K562 (cell line): ENCODE measurements at regions not wholly inside any gene's neighbourhood (a gene's known extent, or its start where the extent isn't known, plus 50 kb on each side); places are given as distances from the start of the nearest gene placed in this dataset.

Experiments
- ATAC-seq: fragments of 200-7000 bp; cut with Tn5 transposase; 3 replicates; pipeline ENCODE4 v1.9.1; 2020; ENCODE audit warnings: moderate library complexity
- BruUV-seq: library from RNA; stranded (reverse); fragments of 400-500 nt; replicated peaks from 2 replicates; lab custom pipeline; 2021; lab: Mats Ljungman, UMichigan
- CTCF ChIA-PET: fragments of 300-600 bp; formaldehyde crosslinking; extraction: SDS; loops from one replicate; lab custom pipeline; 2021; ENCODE audit warnings: low intra/inter-chr PET ratio; lab: Yijun Ruan, JAX
- POLR2A ChIA-PET: fragments of 300-600, 350-650 bp; sonication (Branson Sonifier 250); formaldehyde crosslinking; extraction: SDS; loops from one replicate; lab custom pipeline; 2021; ENCODE audit warnings: antibody characterized with exemption, inconsistent platforms; lab: Yijun Ruan, JAX
- DNase-seq, 4 experiments: peaks; one replicate each; pipeline versions ENCODE4 v3.0.0 to v3.0.0-alpha.2; 2011 to 2018; ENCODE audit warnings: low spot score in 3 of 4, mixed read lengths in 3 of 4; ENCODE audit errors: extremely low read depth in 1 of 4
- FAIRE-seq: peaks from 2 replicates; lab custom pipeline; 2011; peaks lifted over from hg19 to GRCh38; lab: Jason Lieb, UNC
- H2AFZ ChIP-seq: 2 replicates; pipeline ENCODE4 v1.6.0; 2011; ENCODE audit warnings: low read depth, low read length, control low read depth, inconsistent platforms
- H3K27ac ChIP-seq: fragments of 200-600 bp; 3 replicates; pipeline ENCODE4 v1.8.0; 2011; ENCODE audit warnings: low read depth, mild to moderate bottlenecking, control low read depth, inconsistent platforms, low read length, moderate library complexity, mixed read lengths; ENCODE audit errors: extremely low read depth
- H3K27me3 ChIP-seq, 2 experiments: fragments of 300-600 bp in 1 of 2; 2 replicates in 1 of 2; 3 replicates in 1 of 2; pipeline versions ENCODE4 v1.6.0 to v1.8.0; 2011; ENCODE audit warnings: inconsistent platforms in 2 of 2, low read length in 2 of 2, mild to moderate bottlenecking in 1 of 2, mixed read lengths in 1 of 2, moderate library complexity in 1 of 2; ENCODE audit not compliant: control insufficient read depth in 2 of 2, insufficient read depth in 2 of 2
- H3K36me3 ChIP-seq: fragments of 300-600 bp; 3 replicates; pipeline ENCODE4 v1.8.0; 2011; ENCODE audit warnings: mild to moderate bottlenecking, low read length, inconsistent platforms; ENCODE audit not compliant: control insufficient read depth, insufficient read depth
- H3K4me1 ChIP-seq, 2 experiments: fragments of 200-600 bp in 1 of 2; replicated peaks in 1 of 2; 2 replicates in 1 of 2; 3 replicates in 1 of 2; pipeline versions ENCODE4 v1.5.1 to v1.8.0; 2011; ENCODE audit warnings: inconsistent platforms in 2 of 2, low read length in 2 of 2, mild to moderate bottlenecking in 1 of 2, mixed read lengths in 1 of 2, moderate library complexity in 1 of 2; ENCODE audit not compliant: control insufficient read depth in 2 of 2, insufficient read depth in 2 of 2
- H3K4me2 ChIP-seq: 2 replicates; pipeline ENCODE4 v1.6.1; 2011; ENCODE audit warnings: low read length, control low read depth, inconsistent platforms, mixed read lengths; ENCODE audit not compliant: insufficient read depth
- H3K4me3 ChIP-seq: fragments of 200-600 bp; sonication (generic), shearing (Covaris generic); 2 replicates; pipeline ENCODE4 v1.5.1; 2016; ENCODE audit warnings: control low read depth, inconsistent platforms
- H3K79me2 ChIP-seq: fragments of 200-600 bp; 3 replicates; pipeline ENCODE4 v1.8.0; 2011; ENCODE audit warnings: low read length, inconsistent platforms; ENCODE audit not compliant: control insufficient read depth, insufficient read depth
- H3K9ac ChIP-seq, 2 experiments: 2 replicates each; pipeline versions ENCODE4 v1.6.0 to v1.6.1; 2011; ENCODE audit warnings: low read depth in 2 of 2, low read length in 2 of 2, control low read depth in 1 of 2, inconsistent platforms in 1 of 2, mild to moderate bottlenecking in 1 of 2, mixed read lengths in 1 of 2; ENCODE audit not compliant: insufficient read depth in 1 of 2
- H3K9me1 ChIP-seq: one replicate; pipeline ENCODE4 v1.6.0; 2011; ENCODE audit warnings: inconsistent platforms, mild to moderate bottlenecking, low read length, moderate library complexity; ENCODE audit not compliant: control insufficient read depth, insufficient read depth
- H3K9me3 ChIP-seq: replicated peaks from 2 replicates; pipeline ENCODE4 v1.5.1; 2011; ENCODE audit warnings: low read depth, low read length, inconsistent platforms; ENCODE audit not compliant: control insufficient read depth, insufficient read depth
- H4K20me1 ChIP-seq: replicated peaks from 2 replicates; pipeline ENCODE4 v1.6.1; 2011; ENCODE audit warnings: low read length, inconsistent platforms, mixed read lengths; ENCODE audit not compliant: control insufficient read depth, insufficient read depth
- ATF1 ChIP-seq, 2 experiments: fragments of 450-650 bp in 1 of 2; IDR thresholded peaks; 2 replicates each; pipeline ENCODE4 v1.6.1; 2016; ENCODE audit warnings: missing compliant biosample characterization in 1 of 2, missing genetic modification characterization in 1 of 2
- BHLHE40 ChIP-seq: IDR thresholded peaks from 2 replicates; pipeline ENCODE4 v1.6.1; 2011; ENCODE audit warnings: low read length, improper control_type of control experiment
- BRD4 ChIP-seq: fragments of 200-600 bp; sonication (generic); IDR thresholded peaks from 2 replicates; pipeline ENCODE4 v1.6.1; 2017; ENCODE audit warnings: inconsistent platforms
- CBX5 ChIP-seq: IDR thresholded peaks from 2 replicates; pipeline ENCODE4 v1.6.1; 2014; ENCODE audit warnings: low read depth, borderline replicate concordance
- CREB1 ChIP-seq, 2 experiments: sonication (generic) in 1 of 2; formaldehyde crosslinking in 1 of 2; IDR thresholded peaks; 2 replicates each; pipeline versions ENCODE4 v1.6.1 to v1.8.0; 2012 to 2022; ENCODE audit warnings: inconsistent platforms in 1 of 2, mild to moderate bottlenecking in 1 of 2, missing genetic modification reagents in 1 of 2, moderate library complexity in 1 of 2
- FIP1L1 ChIP-seq: fragments of 200-400 bp; formaldehyde crosslinking; IDR thresholded peaks from 2 replicates; pipeline ENCODE4 v1.6.1; 2018; ENCODE audit warnings: mild to moderate bottlenecking, low read depth, low read length; ENCODE audit not compliant: poor library complexity, severe bottlenecking
- GATAD2B ChIP-seq: fragments of 450-650 bp; IDR thresholded peaks from 2 replicates; pipeline ENCODE4 v1.6.1; 2017; ENCODE audit warnings: mild to moderate bottlenecking, borderline replicate concordance
- HLTF ChIP-seq: fragments of 450-650 bp; IDR thresholded peaks from 2 replicates; pipeline ENCODE4 v1.6.1; 2016
- HNRNPUL1 ChIP-seq: fragments of 200-400 bp; formaldehyde crosslinking; IDR thresholded peaks from 2 replicates; pipeline ENCODE4 v1.6.1; 2017; ENCODE audit warnings: low read length
- KDM2B ChIP-seq: fragments of 250-450 bp; sonication (Bioruptor Pico); IDR thresholded peaks from 2 replicates; pipeline ENCODE4 v1.8.0; 2021; ENCODE audit warnings: mild to moderate bottlenecking, moderate library complexity
- L3MBTL2 ChIP-seq: fragments of 450-650 bp; IDR thresholded peaks from 2 replicates; pipeline ENCODE4 v1.6.1; 2016; ENCODE audit warnings: mild to moderate bottlenecking, moderate library complexity
- MED1 ChIP-seq: sonication (generic); formaldehyde crosslinking; IDR thresholded peaks from 2 replicates; pipeline ENCODE4 v1.8.1; 2023; ENCODE audit warnings: missing genetic modification reagents, borderline replicate concordance
- NCOA2 ChIP-seq, 2 experiments: fragments of 450-650 bp; IDR thresholded peaks; 2 replicates each; pipeline ENCODE4 v1.6.1; 2018; ENCODE audit warnings: mild to moderate bottlenecking in 2 of 2, moderate library complexity in 1 of 2; ENCODE audit not compliant: partially characterized antibody in 2 of 2
- PCBP2 ChIP-seq: fragments of 200-400 bp; formaldehyde crosslinking; IDR thresholded peaks from 2 replicates; pipeline ENCODE4 v1.6.1; 2018; ENCODE audit warnings: low read length, low read depth, mild to moderate bottlenecking, moderate library complexity; ENCODE audit not compliant: poor library complexity, severe bottlenecking
- PHF8 ChIP-seq: fragments of 200-600 bp; sonication (generic); IDR thresholded peaks from 2 replicates; pipeline ENCODE4 v1.6.1; 2012; ENCODE audit warnings: mixed run types, mild to moderate bottlenecking, inconsistent platforms, low read length, moderate library complexity, borderline replicate concordance
- POLR2H ChIP-seq: IDR thresholded peaks from 2 replicates; pipeline ENCODE4 v1.6.1; 2016; ENCODE audit warnings: missing genetic modification characterization, low read depth, mild to moderate bottlenecking, control low read depth, missing compliant biosample characterization, moderate library complexity
- SMARCB1 ChIP-seq: IDR thresholded peaks from 2 replicates; pipeline ENCODE4 v1.6.1; 2011; ENCODE audit warnings: improper control_type of control experiment, low read depth; ENCODE audit not compliant: insufficient read length
- STAT5A ChIP-seq: IDR thresholded peaks from 2 replicates; pipeline ENCODE4 v1.6.1; 2012; ENCODE audit warnings: low read length, inconsistent platforms, borderline replicate concordance
- TSC22D4 ChIP-seq: fragments of 450-650 bp; IDR thresholded peaks from 2 replicates; pipeline ENCODE4 v1.6.1; 2016; ENCODE audit warnings: missing genetic modification characterization, missing biosample characterization, control low read depth
- VEZF1 ChIP-seq: fragments of 200-800 bp; sonication (Bioruptor generic); IDR thresholded peaks from 2 replicates; pipeline ENCODE4 v1.6.1; 2017; ENCODE audit warnings: missing genetic modification characterization, missing compliant biosample characterization
- XRCC4 ChIP-seq: IDR thresholded peaks from one replicate; pipeline ENCODE4 v1.6.1; 2011; ENCODE audit not compliant: insufficient read depth, insufficient read length; ENCODE audit errors: extremely low read depth
- ZC3H8 ChIP-seq: fragments of 450-650 bp; IDR thresholded peaks from 2 replicates; pipeline ENCODE4 v1.6.1; 2017
- ZNF324 ChIP-seq: fragments of 250-450 bp; sonication (Bioruptor Pico); IDR thresholded peaks from 2 replicates; pipeline ENCODE4 v1.4.0; 2020; ENCODE audit warnings: mild to moderate bottlenecking
- ZNF354B ChIP-seq: fragments of 250-450 bp; sonication (Bioruptor Pico); IDR thresholded peaks from 2 replicates; pipeline ENCODE4 v1.4.0; 2020
- WGBS: fragments of 100-300 bp; shearing (Covaris generic); methylation state at CpG from one replicate; pipeline ENCODE4 v1.1.6; 2016; ENCODE audit warnings: low coverage, mixed read lengths; ENCODE audit not compliant: insufficient coverage; ENCODE audit errors: missing lambda C conversion rate; 5-methylcytosine and 5-hydroxymethylcytosine counted together
- in situ Hi-C: fragments of 300-500 bp; cut with MboI; formaldehyde crosslinking; loops from 4 replicates; pipeline ENCODE4 v1.15.0; 2018; ENCODE audit warnings: inconsistent platforms, mixed read lengths
- intact Hi-C: fragments of 100-400 bp; cut with micrococcal nuclease; formaldehyde crosslinking; loops from 2 replicates; pipeline ENCODE4 v1.14.2; 2022

- TF ChIP-seq VEZF1 (CRISPR knock-in tag) (no peak), CREB1 (IDR thresholded peaks at IDR 0.05) (no peak), CREB1 (CRISPR knock-in tag; IDR thresholded peaks at IDR 0.05) (no peak), HLTF (no peak), XRCC4 (no peak), CBX5 (no peak), L3MBTL2 (no peak), STAT5A (no peak), ZC3H8 (no peak), MED1 (CRISPR knock-in tag) (no peak), FIP1L1 (no peak)
Observed at GRCh38 chr16:73428121-73428520, 380.2 kb upstream of the ZFHX3 start (continued).

GRCh38 chr16:73427164-73427563 is 379.2 kb upstream of the ZFHX3 start:
- no peak for ATAC-seq
- no peaks in the 10 kb centered on the region; a peak in 2 of 5 replicates for H3K27me3 ChIP-seq
- no TSS peak for BruUV-seq

More at GRCh38 chr16:73427164-73427563, 379.2 kb upstream of the ZFHX3 start:
- CTCF ChIA-PET = no interaction called here
- TF ChIP-seq TSC22D4 (tag) (no peak), ZNF324 (CRISPR knock-in tag) (no peak), PHF8 (no peak), KDM2B (CRISPR knock-in tag) (no peak), HNRNPUL1 (no peak), ZNF354B (no peak), ATF1 (CRISPR knock-in tag; IDR thresholded peaks at IDR 0.05) (no peak), ATF1 (tag; IDR thresholded peaks at IDR 0.05) (no peak), POLR2H (tag) (no peak), SMARCB1 (no peak), NCOA2 (IDR thresholded peaks at IDR 0.05; ENCODE audit: partially characterized antibody in 2 of 2) (no peak), BHLHE40 (no peak), BRD4 (no peak), GATAD2B (no peak), PCBP2 (no peak)
- Histone ChIP-seq H4K20me1 (no peaks in the 10 kb centered on the region), H3K27ac (no peak overlapping the region), H3K4me1 (no peaks in the 10 kb centered on the region), H3K9ac (no peak overlapping the region), H3K36me3 (no peaks in the 10 kb centered on the region), H3K4me3 (no peak overlapping the region), H3K4me2 (no peak overlapping the region), H3K9me1 (no peaks in the 10 kb centered on the region), H3K79me2 (no peaks in the 10 kb centered on the region), H3K9me3 (no peaks in the 10 kb centered on the region), H2AFZ (no peak overlapping the region)
- intact Hi-C loops = no loop called here
- no peak for DNase-seq
- POLR2A ChIA-PET = interaction anchor here (0.5 kb wide), 1 partner anchor 443 kb away, joined by 4 read pairs; no protein-coding TSS in a partner anchor
- 0% methylated on average over 3 of the region's 3 CpGs for WGBS
- no peak for FAIRE-seq
- in situ Hi-C loops = no loop called here
